Stimulated activated CD4-positive, alpha-beta T cell treated with anti-CD3 and anti-CD28 coated beads, Interleukin-12 subunit alpha, Interleukin-12 subunit beta, amount 100 ng/mL, for 24 hours (primary cell): ENCODE measurements at regions not wholly inside any gene's neighbourhood (a gene's known extent, or its start where the extent isn't known, plus 50 kb on each side); places are given as distances from the start of the nearest gene placed in this dataset.

Source experiments
- DNase-seq, 2 experiments: peaks; one replicate each; pipeline ENCODE4 v3.0.0-alpha.2; 2020; ENCODE audit warnings: low read depth in 2 of 2

- DNase-seq = no peak
Observed at GRCh38 chr19:28884786-28885476, 328.0 kb downstream of the UQCRFS1 start.

GRCh38 chr19:28883241-28883693, 329.7 kb downstream of the UQCRFS1 start:
- no peak for DNase-seq

GRCh38 chr19:28882818-28883217, 330.1 kb downstream of the UQCRFS1 start:
- no peak for DNase-seq

GRCh38 chr19:28881616-28882015, 331.3 kb downstream of the UQCRFS1 start:
- DNase-seq = no peak

- DNase-seq = no peak
Observed at GRCh38 chr19:28880735-28881401, 332.1 kb downstream of the UQCRFS1 start.

GRCh38 chr19:28878862-28879566, 333.9 kb downstream of the UQCRFS1 start:
- DNase-seq = peak; percentile 16 to 60

GRCh38 chr19:28876609-28877123, 336.3 kb downstream of the UQCRFS1 start:
- no peak for DNase-seq

- DNase-seq = no peak
Observed at GRCh38 chr19:28874742-28875141, 338.2 kb downstream of the UQCRFS1 start.

GRCh38 chr19:28873301-28873700, 339.6 kb downstream of the UQCRFS1 start:
- DNase-seq = no peak

GRCh38 chr19:28871099-28871725, 341.7 kb downstream of the UQCRFS1 start:
- no peak for DNase-seq

- DNase-seq = no peak
Observed at GRCh38 chr19:28869459-28869858, 343.5 kb downstream of the UQCRFS1 start.

- DNase-seq = no peak
Observed at GRCh38 chr19:28868836-28869235, 344.1 kb downstream of the UQCRFS1 start.

- no peak for DNase-seq
Observed at GRCh38 chr19:28867978-28868377, 345.0 kb downstream of the UQCRFS1 start.

- no peak for DNase-seq
Observed at GRCh38 chr19:28864577-28865042, 348.3 kb downstream of the UQCRFS1 start.

- no peak for DNase-seq
Observed at GRCh38 chr19:28864024-28864503, 348.9 kb downstream of the UQCRFS1 start.

GRCh38 chr19:28862238-28862637, 350.7 kb downstream of the UQCRFS1 start:
- DNase-seq = no peak

GRCh38 chr19:28859811-28860210, 353.1 kb downstream of the UQCRFS1 start:
- no peak for DNase-seq

- no peak for DNase-seq
Observed at GRCh38 chr19:28858933-28859332, 354.0 kb downstream of the UQCRFS1 start.

- DNase-seq = no peak
Observed at GRCh38 chr19:28857967-28858366, 355.0 kb downstream of the UQCRFS1 start.

- no peak for DNase-seq
Observed at GRCh38 chr19:28855216-28855615, 357.7 kb downstream of the UQCRFS1 start.

GRCh38 chr19:28847468-28847867, 365.5 kb downstream of the UQCRFS1 start:
- no peak for DNase-seq
